ENCODE measurements at regions not wholly inside any gene's neighbourhood (a gene's known extent, or its start where the extent isn't known, plus 50 kb on each side); places are given as distances from the start of the nearest gene placed in this dataset.

DNA sequence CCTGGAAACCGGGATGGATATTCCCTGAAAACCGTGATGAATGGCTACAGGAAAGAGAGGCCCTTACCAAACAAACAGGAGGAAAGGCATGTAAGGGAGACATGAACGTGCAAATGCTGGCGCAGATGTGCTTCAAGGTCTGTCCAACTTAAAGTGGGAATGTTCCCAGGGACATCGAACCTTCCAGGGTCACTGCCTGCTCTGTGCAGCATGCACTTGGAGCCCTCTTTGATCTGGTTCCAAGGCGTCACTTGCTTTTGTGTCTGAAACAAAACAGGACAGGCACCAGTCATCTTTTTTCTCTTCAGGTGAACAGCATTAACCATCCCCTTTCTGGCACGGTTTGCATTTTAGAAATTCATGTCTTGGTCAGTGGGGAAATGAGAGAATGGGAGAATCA is 479.4 kb downstream of the RASEF start:
- Histone ChIP-seq H3T11ph (ENCODE audit: low read length) (no peak overlapping the region), H2AFZ (ENCODE audit: low read length) (no peak overlapping the region), H3K23me2 (ENCODE audit: insufficient read length, low read depth, low read length, poor library complexity, severe bottlenecking) (no peaks in the 10 kb centered on the region), H3K27me3 (ENCODE audit: insufficient read depth, low read length) (no peaks in the 10 kb centered on the region), H3K4ac (ENCODE audit: low read depth, low read length) (no peak overlapping the region), H4K5ac (ENCODE audit: insufficient read length, low read depth, low read length) (no peak overlapping the region), H3K9me3 (ENCODE audit: control insufficient read depth, low read depth, low read length) (no peaks in the 10 kb centered on the region), H2BK15ac (ENCODE audit: low read depth, low read length) (no peak overlapping the region), H4K91ac (ENCODE audit: insufficient read length, low read depth, low read length) (no peak overlapping the region), H3K79me2 (ENCODE audit: insufficient read depth, low read length) (no peaks in the 10 kb centered on the region), H3K18ac (ENCODE audit: insufficient read length, low read depth, low read length) (no peak overlapping the region), H2BK20ac (ENCODE audit: low read depth, low read length, poor library complexity, severe bottlenecking) (no peak overlapping the region), H3K56ac (ENCODE audit: insufficient read length, low read depth, low read length) (no peak overlapping the region), H3K4me2 (ENCODE audit: insufficient read depth, insufficient read length, low read length) (no peak overlapping the region), H3K79me1 (ENCODE audit: insufficient read depth, low read depth, low read length, poor library complexity, severe bottlenecking) (no peaks in the 10 kb centered on the region), H3K27ac (ENCODE audit: insufficient read length, low read depth, low read length) (no peak overlapping the region), H3K23ac (ENCODE audit: insufficient read length, low read depth, low read length) (no peak overlapping the region), H4K8ac (replicated peaks; ENCODE audit: insufficient read length, low read depth, low read length) (no peak overlapping the region), H4K20me1 (ENCODE audit: control insufficient read depth, insufficient read depth, insufficient read length) (no peaks in the 10 kb centered on the region), H2BK12ac (ENCODE audit: insufficient read length, low read depth, low read length) (no peak overlapping the region), H2BK5ac (ENCODE audit: insufficient read length, low read length) (no peak overlapping the region), H3K14ac (ENCODE audit: insufficient read depth, low read length) (no peak overlapping the region), H2BK120ac (ENCODE audit: low read depth, low read length, poor library complexity, severe bottlenecking) (no peak overlapping the region), H2AK5ac (ENCODE audit: insufficient read length, low read length) (no peak overlapping the region), H3K4me1 (ENCODE audit: insufficient read depth, low read length) (no peaks in the 10 kb centered on the region), H3K9ac (ENCODE audit: extremely low read depth, insufficient read length, low read length) (no peak overlapping the region)
- no peak for DNase-seq
- H3K4me1 Mint-ChIP-seq, result no peaks in the 10 kb centered on the region; a peak in 1 of 4 replicates
- TF ChIP-seq, protein P1, sequence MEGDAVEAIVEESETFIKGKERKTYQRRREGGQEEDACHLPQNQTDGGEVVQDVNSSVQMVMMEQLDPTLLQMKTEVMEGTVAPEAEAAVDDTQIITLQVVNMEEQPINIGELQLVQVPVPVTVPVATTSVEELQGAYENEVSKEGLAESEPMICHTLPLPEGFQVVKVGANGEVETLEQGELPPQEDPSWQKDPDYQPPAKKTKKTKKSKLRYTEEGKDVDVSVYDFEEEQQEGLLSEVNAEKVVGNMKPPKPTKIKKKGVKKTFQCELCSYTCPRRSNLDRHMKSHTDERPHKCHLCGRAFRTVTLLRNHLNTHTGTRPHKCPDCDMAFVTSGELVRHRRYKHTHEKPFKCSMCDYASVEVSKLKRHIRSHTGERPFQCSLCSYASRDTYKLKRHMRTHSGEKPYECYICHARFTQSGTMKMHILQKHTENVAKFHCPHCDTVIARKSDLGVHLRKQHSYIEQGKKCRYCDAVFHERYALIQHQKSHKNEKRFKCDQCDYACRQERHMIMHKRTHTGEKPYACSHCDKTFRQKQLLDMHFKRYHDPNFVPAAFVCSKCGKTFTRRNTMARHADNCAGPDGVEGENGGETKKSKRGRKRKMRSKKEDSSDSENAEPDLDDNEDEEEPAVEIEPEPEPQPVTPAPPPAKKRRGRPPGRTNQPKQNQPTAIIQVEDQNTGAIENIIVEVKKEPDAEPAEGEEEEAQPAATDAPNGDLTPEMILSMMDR (conservative IDR thresholded peaks at IDR 0.05), result no peak
- H3K36me3 Mint-ChIP-seq (ENCODE audit: insufficient read depth in 1 of 3, low read depth in 3 of 3), result peaks cover 0 to 6% (median 3%) of the 10 kb centered on the region in 3 experiments; a peak in 4 of 7 replicates
- no peak overlapping the region for H3K27ac Mint-ChIP-seq
- no peaks in the 10 kb centered on the region for H3K27me3 Mint-ChIP-seq (ENCODE audit: low read depth)
- H3K9me3 Mint-ChIP-seq, result peaks cover 4 to 8% of the 10 kb centered on the region in 2 experiments; a peak in 4 of 5 replicates
- H3K4me3 Mint-ChIP-seq, result no peak overlapping the region
- WGBS (ENCODE audit: extremely low coverage, insufficient read length, low lambda C conversion rate), result no CpG with 5 or more reads among the region's 7 CpGs
